ENCODE measurements at regions not wholly inside any gene's neighbourhood (a gene's known extent, or its start where the extent isn't known, plus 50 kb on each side); places are given as distances from the start of the nearest gene placed in this dataset.
A peak's percentile ranks its signal among the peaks of the same experiment; 100 is the strongest.

DNA sequence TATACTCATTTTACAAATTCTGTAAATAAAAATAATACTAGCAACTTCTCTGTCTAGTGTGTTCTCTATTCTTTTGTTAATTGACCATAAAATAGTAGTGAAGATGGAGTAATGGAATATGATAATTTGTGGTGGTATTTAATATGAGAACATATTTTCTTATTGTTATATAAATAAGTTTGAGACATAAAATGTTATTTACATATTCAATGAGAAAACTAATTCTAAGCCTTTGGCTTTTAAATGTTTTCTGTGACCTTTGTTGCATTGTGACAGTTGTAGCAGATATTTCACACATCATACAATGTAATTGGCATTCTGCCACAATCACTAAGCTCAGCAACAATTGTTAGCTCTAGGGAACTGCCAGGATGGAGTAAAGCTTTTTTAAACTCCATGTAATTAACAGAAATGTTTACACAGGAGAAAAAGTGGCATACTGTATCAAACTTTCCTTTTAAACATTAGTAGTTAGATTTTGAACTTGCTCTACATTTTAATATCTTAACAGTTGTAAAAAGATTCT lies 562.1 kb upstream of the PCDH9 start:
- no peak for TF ChIP-seq OSR1 (CRISPR knock-in tag; IDR thresholded peaks at IDR 0.05)
- TF ChIP-seq, protein P1, sequence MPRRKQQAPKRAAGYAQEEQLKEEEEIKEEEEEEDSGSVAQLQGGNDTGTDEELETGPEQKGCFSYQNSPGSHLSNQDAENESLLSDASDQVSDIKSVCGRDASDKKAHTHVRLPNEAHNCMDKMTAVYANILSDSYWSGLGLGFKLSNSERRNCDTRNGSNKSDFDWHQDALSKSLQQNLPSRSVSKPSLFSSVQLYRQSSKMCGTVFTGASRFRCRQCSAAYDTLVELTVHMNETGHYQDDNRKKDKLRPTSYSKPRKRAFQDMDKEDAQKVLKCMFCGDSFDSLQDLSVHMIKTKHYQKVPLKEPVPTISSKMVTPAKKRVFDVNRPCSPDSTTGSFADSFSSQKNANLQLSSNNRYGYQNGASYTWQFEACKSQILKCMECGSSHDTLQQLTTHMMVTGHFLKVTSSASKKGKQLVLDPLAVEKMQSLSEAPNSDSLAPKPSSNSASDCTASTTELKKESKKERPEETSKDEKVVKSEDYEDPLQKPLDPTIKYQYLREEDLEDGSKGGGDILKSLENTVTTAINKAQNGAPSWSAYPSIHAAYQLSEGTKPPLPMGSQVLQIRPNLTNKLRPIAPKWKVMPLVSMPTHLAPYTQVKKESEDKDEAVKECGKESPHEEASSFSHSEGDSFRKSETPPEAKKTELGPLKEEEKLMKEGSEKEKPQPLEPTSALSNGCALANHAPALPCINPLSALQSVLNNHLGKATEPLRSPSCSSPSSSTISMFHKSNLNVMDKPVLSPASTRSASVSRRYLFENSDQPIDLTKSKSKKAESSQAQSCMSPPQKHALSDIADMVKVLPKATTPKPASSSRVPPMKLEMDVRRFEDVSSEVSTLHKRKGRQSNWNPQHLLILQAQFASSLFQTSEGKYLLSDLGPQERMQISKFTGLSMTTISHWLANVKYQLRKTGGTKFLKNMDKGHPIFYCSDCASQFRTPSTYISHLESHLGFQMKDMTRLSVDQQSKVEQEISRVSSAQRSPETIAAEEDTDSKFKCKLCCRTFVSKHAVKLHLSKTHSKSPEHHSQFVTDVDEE (CRISPR knock-in tag; IDR thresholded peaks at IDR 0.05): no peak
- TF ChIP-seq, protein P2, sequence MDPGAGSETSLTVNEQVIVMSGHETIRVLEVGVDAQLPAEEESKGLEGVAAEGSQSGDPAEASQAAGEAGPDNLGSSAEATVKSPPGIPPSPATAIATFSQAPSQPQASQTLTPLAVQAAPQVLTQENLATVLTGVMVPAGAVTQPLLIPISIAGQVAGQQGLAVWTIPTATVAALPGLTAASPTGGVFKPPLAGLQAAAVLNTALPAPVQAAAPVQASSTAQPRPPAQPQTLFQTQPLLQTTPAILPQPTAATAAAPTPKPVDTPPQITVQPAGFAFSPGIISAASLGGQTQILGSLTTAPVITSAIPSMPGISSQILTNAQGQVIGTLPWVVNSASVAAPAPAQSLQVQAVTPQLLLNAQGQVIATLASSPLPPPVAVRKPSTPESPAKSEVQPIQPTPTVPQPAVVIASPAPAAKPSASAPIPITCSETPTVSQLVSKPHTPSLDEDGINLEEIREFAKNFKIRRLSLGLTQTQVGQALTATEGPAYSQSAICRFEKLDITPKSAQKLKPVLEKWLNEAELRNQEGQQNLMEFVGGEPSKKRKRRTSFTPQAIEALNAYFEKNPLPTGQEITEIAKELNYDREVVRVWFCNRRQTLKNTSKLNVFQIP (CRISPR knock-in tag; IDR thresholded peaks at IDR 0.05; ENCODE audit: borderline replicate concordance, low read depth): no peak
- TF ChIP-seq, protein P3, sequence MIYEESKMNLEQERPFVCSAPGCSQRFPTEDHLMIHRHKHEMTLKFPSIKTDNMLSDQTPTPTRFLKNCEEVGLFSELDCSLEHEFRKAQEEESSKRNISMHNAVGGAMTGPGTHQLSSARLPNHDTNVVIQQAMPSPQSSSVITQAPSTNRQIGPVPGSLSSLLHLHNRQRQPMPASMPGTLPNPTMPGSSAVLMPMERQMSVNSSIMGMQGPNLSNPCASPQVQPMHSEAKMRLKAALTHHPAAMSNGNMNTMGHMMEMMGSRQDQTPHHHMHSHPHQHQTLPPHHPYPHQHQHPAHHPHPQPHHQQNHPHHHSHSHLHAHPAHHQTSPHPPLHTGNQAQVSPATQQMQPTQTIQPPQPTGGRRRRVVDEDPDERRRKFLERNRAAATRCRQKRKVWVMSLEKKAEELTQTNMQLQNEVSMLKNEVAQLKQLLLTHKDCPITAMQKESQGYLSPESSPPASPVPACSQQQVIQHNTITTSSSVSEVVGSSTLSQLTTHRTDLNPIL (CRISPR knock-in tag; IDR thresholded peaks at IDR 0.05; ENCODE audit: low read depth): no peak
- no peak for TF ChIP-seq TCF4 (CRISPR knock-in tag; IDR thresholded peaks at IDR 0.05; ENCODE audit: borderline replicate concordance)
- no peak for TF ChIP-seq ESRRG (CRISPR knock-in tag; IDR thresholded peaks at IDR 0.05)
- TF ChIP-seq PPARA (CRISPR knock-in tag; IDR thresholded peaks at IDR 0.05; ENCODE audit: borderline replicate concordance): no peak
- no peak for TF ChIP-seq ZNF565 (CRISPR knock-in tag; conservative IDR thresholded peaks at IDR 0.05; ENCODE audit: low read depth)
- TF ChIP-seq, protein P4, sequence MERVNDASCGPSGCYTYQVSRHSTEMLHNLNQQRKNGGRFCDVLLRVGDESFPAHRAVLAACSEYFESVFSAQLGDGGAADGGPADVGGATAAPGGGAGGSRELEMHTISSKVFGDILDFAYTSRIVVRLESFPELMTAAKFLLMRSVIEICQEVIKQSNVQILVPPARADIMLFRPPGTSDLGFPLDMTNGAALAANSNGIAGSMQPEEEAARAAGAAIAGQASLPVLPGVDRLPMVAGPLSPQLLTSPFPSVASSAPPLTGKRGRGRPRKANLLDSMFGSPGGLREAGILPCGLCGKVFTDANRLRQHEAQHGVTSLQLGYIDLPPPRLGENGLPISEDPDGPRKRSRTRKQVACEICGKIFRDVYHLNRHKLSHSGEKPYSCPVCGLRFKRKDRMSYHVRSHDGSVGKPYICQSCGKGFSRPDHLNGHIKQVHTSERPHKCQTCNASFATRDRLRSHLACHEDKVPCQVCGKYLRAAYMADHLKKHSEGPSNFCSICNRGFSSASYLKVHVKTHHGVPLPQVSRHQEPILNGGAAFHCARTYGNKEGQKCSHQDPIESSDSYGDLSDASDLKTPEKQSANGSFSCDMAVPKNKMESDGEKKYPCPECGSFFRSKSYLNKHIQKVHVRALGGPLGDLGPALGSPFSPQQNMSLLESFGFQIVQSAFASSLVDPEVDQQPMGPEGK (CRISPR knock-in tag; IDR thresholded peaks at IDR 0.05; ENCODE audit: borderline replicate concordance): no peak
- TF ChIP-seq RARB (CRISPR knock-in tag; IDR thresholded peaks at IDR 0.05): no peak
- no peak for TF ChIP-seq BACH2 (CRISPR knock-in tag; IDR thresholded peaks at IDR 0.05; ENCODE audit: borderline replicate concordance)
- no peak for TF ChIP-seq ZC3H10 (CRISPR knock-in tag; IDR thresholded peaks at IDR 0.05)
- no peak for TF ChIP-seq ZNF8 (CRISPR knock-in tag; IDR thresholded peaks at IDR 0.05)
- no peak for TF ChIP-seq CSDC2 (CRISPR knock-in tag; IDR thresholded peaks at IDR 0.05)
- TF ChIP-seq, protein P5, sequence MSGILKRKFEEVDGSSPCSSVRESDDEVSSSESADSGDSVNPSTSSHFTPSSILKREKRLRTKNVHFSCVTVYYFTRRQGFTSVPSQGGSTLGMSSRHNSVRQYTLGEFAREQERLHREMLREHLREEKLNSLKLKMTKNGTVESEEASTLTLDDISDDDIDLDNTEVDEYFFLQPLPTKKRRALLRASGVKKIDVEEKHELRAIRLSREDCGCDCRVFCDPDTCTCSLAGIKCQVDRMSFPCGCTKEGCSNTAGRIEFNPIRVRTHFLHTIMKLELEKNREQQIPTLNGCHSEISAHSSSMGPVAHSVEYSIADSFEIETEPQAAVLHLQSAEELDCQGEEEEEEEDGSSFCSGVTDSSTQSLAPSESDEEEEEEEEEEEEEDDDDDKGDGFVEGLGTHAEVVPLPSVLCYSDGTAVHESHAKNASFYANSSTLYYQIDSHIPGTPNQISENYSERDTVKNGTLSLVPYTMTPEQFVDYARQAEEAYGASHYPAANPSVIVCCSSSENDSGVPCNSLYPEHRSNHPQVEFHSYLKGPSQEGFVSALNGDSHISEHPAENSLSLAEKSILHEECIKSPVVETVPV (CRISPR knock-in tag; IDR thresholded peaks at IDR 0.05): no peak
- TF ChIP-seq SNAI2 (CRISPR knock-in tag; IDR thresholded peaks at IDR 0.05): no peak
- no peak for TF ChIP-seq ZFP3 (CRISPR knock-in tag; IDR thresholded peaks at IDR 0.05)
- TF ChIP-seq ARNTL (CRISPR knock-in tag; IDR thresholded peaks at IDR 0.05; ENCODE audit: borderline replicate concordance, low read depth): no peak
- ATAC-seq: no peak

DNA sequence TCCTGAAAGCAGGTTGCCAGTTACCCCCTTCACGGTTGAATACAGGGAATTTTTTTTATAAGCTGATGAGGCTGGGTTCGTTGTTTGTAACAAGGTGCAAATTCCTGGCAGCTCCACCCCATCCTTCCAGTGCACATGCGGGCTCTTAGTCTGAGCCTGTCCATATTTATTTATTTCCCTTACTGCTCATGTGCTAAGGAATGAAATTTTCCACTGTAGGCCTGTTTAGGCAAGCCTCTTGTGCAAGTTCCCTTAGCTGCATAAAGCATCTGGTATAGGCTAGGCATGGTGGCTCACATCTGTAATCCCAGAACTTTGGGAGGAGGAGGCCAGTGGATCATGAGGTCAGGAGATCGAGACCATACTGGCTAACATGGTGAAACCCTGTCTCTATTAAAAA lies 560.9 kb upstream of the PCDH9 start:
- ATAC-seq: no peak
- TF ChIP-seq ZNF565 (CRISPR knock-in tag; conservative IDR thresholded peaks at IDR 0.05; ENCODE audit: low read depth) (no peak), TCF4 (CRISPR knock-in tag; IDR thresholded peaks at IDR 0.05; ENCODE audit: borderline replicate concordance) (no peak), CSDC2 (CRISPR knock-in tag; IDR thresholded peaks at IDR 0.05) (no peak)

DNA sequence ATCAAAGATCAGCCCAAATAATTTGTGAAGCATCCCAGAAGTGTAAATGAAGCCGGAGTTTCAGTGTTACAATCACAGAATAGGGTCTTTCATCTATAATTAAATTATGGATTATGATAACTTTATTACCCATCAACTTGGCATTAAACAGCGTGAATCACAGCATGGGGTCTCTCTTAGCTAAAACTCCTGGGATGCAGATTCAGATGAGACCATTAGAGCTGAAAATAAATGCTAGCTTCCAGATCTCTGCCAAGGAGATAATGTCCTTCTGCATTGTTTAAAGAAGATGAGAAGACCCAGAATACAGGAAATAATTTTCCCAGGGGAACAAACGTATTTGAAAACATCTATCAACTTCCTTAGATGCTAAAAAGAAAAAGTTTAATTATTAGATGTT lies 546.0 kb upstream of the PCDH9 start:
- peak; percentile 38; the same call in 1 of the 2 replicates for TF ChIP-seq TCF4 (CRISPR knock-in tag; IDR thresholded peaks at IDR 0.05; ENCODE audit: borderline replicate concordance)
- TF ChIP-seq ZFP30 (CRISPR knock-in tag; IDR thresholded peaks at IDR 0.05): no peak
- TF ChIP-seq ISL1 (CRISPR knock-in tag; IDR thresholded peaks at IDR 0.05): peak; percentile 92
- no peak for ATAC-seq
